Fibroblast of lung (primary cell): ENCODE measurements at regions not wholly inside any gene's neighbourhood (a gene's known extent, or its start where the extent isn't known, plus 50 kb on each side); places are given as distances from the start of the nearest gene placed in this dataset.

Experiments
- DNase-seq, 2 donors: peaks; one replicate each; pipeline versions ENCODE4 v3.0.0 to v3.0.0-alpha.2; 2010; ENCODE audit warnings: low read depth in 2 of 2
- H2AFZ ChIP-seq: 2 replicates; pipeline ENCODE4 v1.5.1; 2012; ENCODE audit warnings: low read length, control low read depth, inconsistent platforms
- H3K27ac ChIP-seq: 2 replicates; pipeline ENCODE4 v1.5.1; 2011; ENCODE audit warnings: low read length, control low read depth; ENCODE audit not compliant: insufficient read depth
- H3K27me3 ChIP-seq: 2 replicates; pipeline ENCODE4 v1.5.1; 2011; ENCODE audit warnings: mild to moderate bottlenecking, low read length; ENCODE audit not compliant: control insufficient read depth, insufficient read depth
- H3K36me3 ChIP-seq: 2 replicates; pipeline ENCODE4 v1.5.1; 2011; ENCODE audit warnings: low read length; ENCODE audit not compliant: control insufficient read depth, insufficient read depth
- H3K4me1 ChIP-seq: 2 replicates; pipeline ENCODE4 v1.5.1; 2011; ENCODE audit warnings: low read length; ENCODE audit not compliant: control insufficient read depth, insufficient read depth; ENCODE audit errors: extremely low read depth
- H3K4me2 ChIP-seq: 2 replicates; pipeline ENCODE4 v1.5.1; 2011; ENCODE audit warnings: low read length, control low read depth; ENCODE audit not compliant: insufficient read depth; ENCODE audit errors: extremely low read depth
- H3K4me3 ChIP-seq, 4 experiments: fragments of 200-600 bp in 1 of 4; sonication (generic) in 1 of 4; replicated peaks in 1 of 4; 2 replicates each; pipeline ENCODE4 v1.5.1; 2011 to 2016; ENCODE audit warnings: low read length in 4 of 4, low read depth in 3 of 4, mild to moderate bottlenecking in 3 of 4, control low read depth in 2 of 4, inconsistent platforms in 1 of 4, mixed read lengths in 1 of 4; ENCODE audit not compliant: insufficient read depth in 1 of 4; ENCODE audit errors: control extremely low read depth in 1 of 4
- H3K79me2 ChIP-seq: 2 replicates; pipeline ENCODE4 v1.5.1; 2012; ENCODE audit warnings: mild to moderate bottlenecking, low read length, inconsistent platforms; ENCODE audit not compliant: control insufficient read depth, insufficient read depth
- H3K9ac ChIP-seq: 2 replicates; pipeline ENCODE4 v1.5.1; 2011; ENCODE audit warnings: mild to moderate bottlenecking, low read length, control low read depth; ENCODE audit not compliant: insufficient read depth
- H3K9me3 ChIP-seq: 2 replicates; pipeline ENCODE4 v1.5.1; 2012; ENCODE audit warnings: low read depth, low read length; ENCODE audit not compliant: control insufficient read depth, insufficient read depth
- H4K20me1 ChIP-seq: 2 replicates; pipeline ENCODE4 v1.5.1; 2011; ENCODE audit warnings: low read length; ENCODE audit not compliant: control insufficient read depth, insufficient read depth; ENCODE audit errors: extremely low read depth
- CTCF ChIP-seq, 2 donors: IDR thresholded peaks in 1 of 2; conservative IDR thresholded peaks in 1 of 2; 1 replicate in 1 of 2; 2 replicates in 1 of 2; pipeline ENCODE4 v1.5.1; 2011 to 2012; ENCODE audit warnings: low read length in 2 of 2, control low read depth in 1 of 2, inconsistent platforms in 1 of 2, low read depth in 1 of 2, mild to moderate bottlenecking in 1 of 2
- EZH2 ChIP-seq: IDR thresholded peaks from 2 replicates; pipeline ENCODE4 v1.5.1; 2012; ENCODE audit warnings: low read length, control low read depth, mild to moderate bottlenecking; ENCODE audit errors: missing control alignments

- TF ChIP-seq EZH2 (no peak), CTCF (conservative IDR thresholded peaks at IDR 0.05 in 1 of 2, IDR thresholded peaks at IDR 0.05 in 1 of 2; ENCODE audit: low read depth in 1 of 2, low read length in 2 of 2) (no peak)
- Histone ChIP-seq H3K36me3 (no peaks in the 10 kb centered on the region), H3K4me2 (no peak overlapping the region), H3K9me3 (no peaks in the 10 kb centered on the region), H3K27me3 (no peaks in the 10 kb centered on the region), H3K27ac (no peak overlapping the region), H3K4me3 (no peak overlapping the region), H2AFZ (no peak overlapping the region), H4K20me1 (no peaks in the 10 kb centered on the region), H3K4me1 (no peaks in the 10 kb centered on the region), H3K79me2 (no peaks in the 10 kb centered on the region), H3K9ac (no peak overlapping the region)
- no peak for DNase-seq
Measured at GRCh38 chr7:121488111-121488650, 92.1 kb upstream of the FAM3C start.

- no peak for DNase-seq
- Histone ChIP-seq H3K27me3 (no peaks in the 10 kb centered on the region), H3K27ac (no peak overlapping the region), H3K4me1 (no peaks in the 10 kb centered on the region), H3K9ac (no peak overlapping the region), H2AFZ (no peak overlapping the region), H3K36me3 (no peaks in the 10 kb centered on the region), H3K9me3 (no peaks in the 10 kb centered on the region), H3K4me3 (no peak overlapping the region), H4K20me1 (no peaks in the 10 kb centered on the region), H3K79me2 (no peaks in the 10 kb centered on the region), H3K4me2 (no peak overlapping the region)
- TF ChIP-seq EZH2 = no peak
- TF ChIP-seq CTCF (conservative IDR thresholded peaks at IDR 0.05 in 1 of 2, IDR thresholded peaks at IDR 0.05 in 1 of 2; ENCODE audit: low read depth in 1 of 2, low read length in 2 of 2) = no peak
Measured at GRCh38 chr7:121486590-121486989, 90.5 kb upstream of the FAM3C start.

GRCh38 chr7:121485467-121486243 lies 89.5 kb upstream of the FAM3C start:
- no peaks in the 10 kb centered on the region for H3K27me3 ChIP-seq
- no peak overlapping the region for H3K27ac ChIP-seq
- H3K9me3 ChIP-seq = no peaks in the 10 kb centered on the region
- H4K20me1 ChIP-seq = no peaks in the 10 kb centered on the region
- DNase-seq = peak in 1 of 2 donors; percentile 69
- H3K9ac ChIP-seq = no peak overlapping the region
- H3K4me2 ChIP-seq = peak overlapping the region; percentile 26
- H3K4me1 ChIP-seq = no peaks in the 10 kb centered on the region
- peak overlapping the region; percentile 37 for H2AFZ ChIP-seq
- H3K4me3 ChIP-seq = no peak overlapping the region
- TF ChIP-seq EZH2 (no peak), CTCF (conservative IDR thresholded peaks at IDR 0.05 in 1 of 2, IDR thresholded peaks at IDR 0.05 in 1 of 2; ENCODE audit: low read depth in 1 of 2, low read length in 2 of 2) (no peak)
- H3K36me3 ChIP-seq = no peaks in the 10 kb centered on the region
- no peaks in the 10 kb centered on the region for H3K79me2 ChIP-seq
